MM.1S (cell line): ENCODE measurements at regions not wholly inside any gene's neighbourhood (a gene's known extent, or its start where the extent isn't known, plus 50 kb on each side); places are given as distances from the start of the nearest gene placed in this dataset.

ENCODE experiments used
- DNase-seq: peaks from one replicate; pipeline ENCODE4 v3.0.0-alpha.2; 2015
- H2AFZ ChIP-seq: fragments of 300-600 bp; sonication (generic); 2 replicates; pipeline ENCODE4 v1.6.0; 2016; ENCODE audit warnings: antibody characterized with exemption, low read length
- H3F3A ChIP-seq: fragments of 300-600 bp; sonication (generic); 2 replicates; pipeline ENCODE4 v1.6.1; 2016; ENCODE audit warnings: mild to moderate bottlenecking, antibody characterized with exemption, low read length, moderate library complexity, mixed read lengths; ENCODE audit not compliant: insufficient read depth
- H3K27ac ChIP-seq: fragments of 300-600 bp; sonication (generic); 2 replicates; pipeline ENCODE4 v1.5.1; 2016; ENCODE audit warnings: mild to moderate bottlenecking, low read length
- H3K27me3 ChIP-seq: fragments of 300-600 bp; sonication (generic); replicated peaks from 2 replicates; pipeline ENCODE4 v1.6.0; 2016; ENCODE audit warnings: low read length; ENCODE audit not compliant: insufficient read depth
- H3K36me3 ChIP-seq: fragments of 300-600 bp; sonication (generic); replicated peaks from 2 replicates; pipeline ENCODE4 v1.6.1; 2016; ENCODE audit warnings: mild to moderate bottlenecking, low read length, mixed read lengths; ENCODE audit not compliant: insufficient read depth
- H3K4me1 ChIP-seq: fragments of 300-600 bp; sonication (generic); 2 replicates; pipeline ENCODE4 v1.6.1; 2016; ENCODE audit warnings: low read length, mixed read lengths
- H3K4me2 ChIP-seq: fragments of 300-600 bp; sonication (generic); 2 replicates; pipeline ENCODE4 v1.6.0; 2016; ENCODE audit warnings: low read depth, low read length
- H3K4me3 ChIP-seq: fragments of 300-600 bp; sonication (generic); 2 replicates; pipeline ENCODE4 v1.5.1; 2016; ENCODE audit warnings: low read length, mixed read lengths
- H3K79me2 ChIP-seq: fragments of 300-600 bp; sonication (generic); 2 replicates; pipeline ENCODE4 v1.6.1; 2016; ENCODE audit warnings: mixed run types, low read length, mixed read lengths
- H3K9ac ChIP-seq: fragments of 300-600 bp; sonication (generic); 2 replicates; pipeline ENCODE4 v1.6.1; 2016; ENCODE audit warnings: low read length, mixed read lengths
- H3K9me2 ChIP-seq: fragments of 300-600 bp; sonication (generic); replicated peaks from 2 replicates; pipeline ENCODE4 v1.6.1; 2016; ENCODE audit warnings: mild to moderate bottlenecking, low read length, mixed read lengths; ENCODE audit not compliant: insufficient read depth
- H3K9me3 ChIP-seq: fragments of 300-600 bp; sonication (generic); replicated peaks from 2 replicates; pipeline ENCODE4 v1.6.1; 2016; ENCODE audit warnings: mild to moderate bottlenecking, low read length, mixed read lengths; ENCODE audit not compliant: insufficient read depth
- H4K20me1 ChIP-seq: fragments of 300-600 bp; sonication (generic); 2 replicates; pipeline ENCODE4 v1.6.1; 2016; ENCODE audit warnings: mild to moderate bottlenecking, low read length, moderate library complexity, mixed read lengths; ENCODE audit not compliant: insufficient read depth
- CTCF ChIP-seq: fragments of 300-600 bp; sonication (generic); IDR thresholded peaks from 2 replicates; pipeline ENCODE4 v1.5.1; 2016; ENCODE audit warnings: antibody characterized with exemption, low read length, mixed read lengths
- EZH2 ChIP-seq: fragments of 300-600 bp; sonication (generic); optimal IDR thresholded peaks from 2 replicates; pipeline ENCODE3; 2017; ENCODE audit warnings: low read depth, mild to moderate bottlenecking, antibody characterized with exemption, low read length, mixed read lengths
- EZH2phosphoT487 ChIP-seq: fragments of 300-600 bp; sonication (generic); IDR thresholded peaks from 2 replicates; pipeline ENCODE4 v1.6.1; 2018; ENCODE audit warnings: antibody characterized with exemption, low read length

GRCh38 chr17:77090476-77090875, 50.3 kb upstream of the SEC14L1 start:
- H3K36me3 ChIP-seq: peaks cover 14% of the 10 kb centered on the region
- DNase-seq: peak; percentile 80

More at GRCh38 chr17:77090476-77090875, 50.3 kb upstream of the SEC14L1 start:
- Histone ChIP-seq H3F3A (peaks cover 73% of the 10 kb centered on the region), H3K9me2 (no peaks in the 10 kb centered on the region), H3K4me3 (peak overlapping the region; percentile 27), H2AFZ (no peak overlapping the region), H3K4me2 (peak overlapping the region; percentile 99), H3K9me3 (no peaks in the 10 kb centered on the region), H3K4me1 (peaks cover 57% of the 10 kb centered on the region), H3K79me2 (peaks cover 71% of the 10 kb centered on the region), H3K27ac (peak overlapping the region; percentile 97), H3K27me3 (no peaks in the 10 kb centered on the region), H4K20me1 (no peaks in the 10 kb centered on the region), H3K9ac (peak overlapping the region; percentile 99; the same call in 1 of the 2 replicates)
- TF ChIP-seq EZH2 (no peak), CTCF (no peak), EZH2phosphoT487 (no peak)
